Esophagus muscularis mucosa (tissue), 4 donors: ENCODE measurements at regions not wholly inside any gene's neighbourhood (a gene's known extent, or its start where the extent isn't known, plus 50 kb on each side); places are given as distances from the start of the nearest gene placed in this dataset.

Experiments used
- DNase-seq: peaks from one replicate; pipeline ENCODE4 v3.0.0-alpha.2; 2017; ENCODE audit errors: extremely low spot score
- H3K27ac ChIP-seq, 4 donors: fragments of 200-600 bp; sonication (generic); replicated peaks in 1 of 4; 1 replicate in 3 of 4; 2 replicates in 1 of 4; pipeline ENCODE4 v1.5.1; 2016 to 2019; ENCODE audit warnings: mild to moderate bottlenecking in 1 of 4
- H3K27me3 ChIP-seq, 4 donors: fragments of 200-600 bp; sonication (generic); one replicate each; pipeline versions ENCODE4 v1.5.1 to v1.6.0; 2016 to 2019
- H3K36me3 ChIP-seq, 4 donors: fragments of 200-600 bp; sonication (generic); one replicate each; pipeline ENCODE4 v1.5.1; 2016 to 2019
- H3K4me1 ChIP-seq, 4 donors: fragments of 200-600 bp; sonication (generic); one replicate each; pipeline ENCODE4 v1.5.1; 2016 to 2019
- H3K4me3 ChIP-seq, 4 donors: fragments of 200-600 bp; sonication (generic); 1 replicate in 2 of 4; 2 replicates in 2 of 4; pipeline ENCODE4 v1.5.1; 2016 to 2019; ENCODE audit warnings: mild to moderate bottlenecking in 4 of 4, moderate library complexity in 1 of 4
- H3K9me3 ChIP-seq, 4 donors: fragments of 200-600 bp; sonication (generic); 1 replicate in 3 of 4; 2 replicates in 1 of 4; pipeline ENCODE4 v1.5.1; 2016 to 2019
- CTCF ChIP-seq, 3 experiments: fragments of 200-600 bp in 2 of 3; fragments of 450-650 bp in 1 of 3; sonication (generic) in 2 of 3; IDR thresholded peaks; one replicate each; pipeline ENCODE4 v1.5.1; 2017 to 2019; ENCODE audit warnings: antibody characterized with exemption in 3 of 3, mild to moderate bottlenecking in 2 of 3, moderate library complexity in 1 of 3
- EP300 ChIP-seq: sonication (generic); formaldehyde crosslinking; IDR thresholded peaks from one replicate; pipeline ENCODE4 v1.6.1; 2017; ENCODE audit warnings: antibody characterized with exemption
- POLR2A ChIP-seq: fragments of 450-650 bp; IDR thresholded peaks from one replicate; pipeline ENCODE4 v1.6.1; 2017; ENCODE audit warnings: antibody characterized with exemption, moderate library complexity, mild to moderate bottlenecking, low read depth
- POLR2AphosphoS5 ChIP-seq, 2 donors: sonication (generic); formaldehyde crosslinking; IDR thresholded peaks; one replicate each; pipeline ENCODE4 v1.6.1; 2017; ENCODE audit warnings: antibody characterized with exemption in 2 of 2
- WGBS: methylation state at CpG from one replicate; pipeline ENCODE4 v1.1.5; 2018; 5-methylcytosine and 5-hydroxymethylcytosine counted together
- intact Hi-C: fragments of 100-400 bp; cut with DNase I; formaldehyde crosslinking; loops from one replicate; pipeline ENCODE4 v1.15.1; 2023

GRCh38 chr2:117693154-117693553 is 121.3 kb upstream of the DDX18 start:
- DNase-seq = no peak
- Histone ChIP-seq H3K36me3 (no peaks in the 10 kb centered on the region), H3K9me3 (no peaks in the 10 kb centered on the region), H3K4me1 (no peaks in the 10 kb centered on the region), H3K4me3 (no peak overlapping the region), H3K27ac (no peak overlapping the region), H3K27me3 (no peaks in the 10 kb centered on the region)
- 63% methylated on average over 4 of the region's 4 CpGs for WGBS
- TF ChIP-seq CTCF (IDR thresholded peaks at IDR 0.05) = no peak
- TF ChIP-seq EP300 = no peak
- TF ChIP-seq POLR2A = no peak
- no peak for TF ChIP-seq POLR2AphosphoS5 (IDR thresholded peaks at IDR 0.05)
- intact Hi-C loops = no loop called here

- no peaks in the 10 kb centered on the region for H3K4me1 ChIP-seq
- no peak for TF ChIP-seq CTCF (IDR thresholded peaks at IDR 0.05)
- no peak overlapping the region for H3K4me3 ChIP-seq
- H3K36me3 ChIP-seq = no peaks in the 10 kb centered on the region
- intact Hi-C loops = no loop called here
- no peaks in the 10 kb centered on the region for H3K27me3 ChIP-seq
- no peak overlapping the region for H3K27ac ChIP-seq
- 79% methylated on average over 2 of the region's 2 CpGs for WGBS
- DNase-seq = no peak
- no peaks in the 10 kb centered on the region for H3K9me3 ChIP-seq
Measured at GRCh38 chr2:117693651-117694050, 120.8 kb upstream of the DDX18 start.

- WGBS = 76% methylated on average over 4 of the region's 4 CpGs
- intact Hi-C loops = no loop called here
- Histone ChIP-seq H3K4me1 (no peaks in the 10 kb centered on the region), H3K36me3 (no peaks in the 10 kb centered on the region), H3K4me3 (no peak overlapping the region), H3K27me3 (no peaks in the 10 kb centered on the region), H3K9me3 (no peaks in the 10 kb centered on the region), H3K27ac (no peak overlapping the region)
- no peak for TF ChIP-seq POLR2AphosphoS5 (IDR thresholded peaks at IDR 0.05)
- DNase-seq = no peak
Measured at GRCh38 chr2:117698287-117698686, 116.2 kb upstream of the DDX18 start.

- Histone ChIP-seq H3K27ac (no peak overlapping the region), H3K27me3 (no peaks in the 10 kb centered on the region), H3K4me1 (no peaks in the 10 kb centered on the region), H3K4me3 (no peak overlapping the region), H3K9me3 (no peaks in the 10 kb centered on the region), H3K36me3 (no peaks in the 10 kb centered on the region)
- WGBS = 59% methylated on average over 4 of the region's 4 CpGs
- TF ChIP-seq CTCF (IDR thresholded peaks at IDR 0.05) (no peak), POLR2A (no peak), POLR2AphosphoS5 (IDR thresholded peaks at IDR 0.05) (no peak), EP300 (no peak)
- intact Hi-C loops = no loop called here
- DNase-seq = no peak
Measured at GRCh38 chr2:117698819-117699218, 115.7 kb upstream of the DDX18 start.

GRCh38 chr2:117700471-117700870 is 114.0 kb upstream of the DDX18 start:
- H3K9me3 ChIP-seq = no peaks in the 10 kb centered on the region
- H3K27ac ChIP-seq = no peak overlapping the region
- TF ChIP-seq POLR2A = no peak
- TF ChIP-seq EP300 = no peak
- no peak for TF ChIP-seq CTCF (IDR thresholded peaks at IDR 0.05)
- TF ChIP-seq POLR2AphosphoS5 (IDR thresholded peaks at IDR 0.05) = no peak
- 45% methylated on average over 2 of the region's 2 CpGs for WGBS
- no peak for DNase-seq
- intact Hi-C loops = no loop called here
- no peaks in the 10 kb centered on the region for H3K27me3 ChIP-seq
- H3K4me3 ChIP-seq = no peak overlapping the region
- no peaks in the 10 kb centered on the region for H3K4me1 ChIP-seq
- no peaks in the 10 kb centered on the region for H3K36me3 ChIP-seq
